ENCODE measurements at regions not wholly inside any gene's neighbourhood (a gene's known extent, or its start where the extent isn't known, plus 50 kb on each side); places are given as distances from the start of the nearest gene placed in this dataset.

DNA sequence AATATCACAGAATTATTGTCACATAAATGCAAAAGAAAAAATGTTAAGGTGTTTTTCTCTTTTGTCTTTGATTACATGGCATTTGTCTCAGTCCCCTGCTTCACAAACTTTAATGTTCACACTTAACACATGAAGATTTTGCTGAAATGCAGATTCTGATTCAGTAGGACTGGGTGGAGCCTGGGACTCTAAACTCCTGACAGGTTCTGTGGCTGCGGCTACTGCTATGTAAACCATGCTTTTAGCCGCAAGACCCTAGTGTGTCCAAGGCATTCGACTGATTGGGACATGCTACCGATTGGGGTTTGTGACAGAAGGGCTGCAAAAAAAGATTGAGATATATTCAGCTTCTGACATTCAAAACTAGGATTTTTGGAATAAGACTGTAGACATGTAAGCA, 72.6 kb upstream of the SLC35F4 start:
- no peak overlapping the region for H4K8ac ChIP-seq (ENCODE audit: low read depth in 2 of 2, low read length in 2 of 2)
- H3K27ac ChIP-seq (ENCODE audit: insufficient read depth, low read length) = no peak overlapping the region
- TF ChIP-seq MAFK (IDR thresholded peaks at IDR 0.05; ENCODE audit: low read depth, low read length) = no peak
- no peak for TF ChIP-seq BHLHE40 (IDR thresholded peaks at IDR 0.05; ENCODE audit: low read depth, low read length)
- TF ChIP-seq CEBPB (IDR thresholded peaks at IDR 0.05; ENCODE audit: low read depth, low read length) = no peak
- TF ChIP-seq USF2 (IDR thresholded peaks at IDR 0.05; ENCODE audit: low read depth, low read length) = no peak
- TF ChIP-seq, protein P1, sequence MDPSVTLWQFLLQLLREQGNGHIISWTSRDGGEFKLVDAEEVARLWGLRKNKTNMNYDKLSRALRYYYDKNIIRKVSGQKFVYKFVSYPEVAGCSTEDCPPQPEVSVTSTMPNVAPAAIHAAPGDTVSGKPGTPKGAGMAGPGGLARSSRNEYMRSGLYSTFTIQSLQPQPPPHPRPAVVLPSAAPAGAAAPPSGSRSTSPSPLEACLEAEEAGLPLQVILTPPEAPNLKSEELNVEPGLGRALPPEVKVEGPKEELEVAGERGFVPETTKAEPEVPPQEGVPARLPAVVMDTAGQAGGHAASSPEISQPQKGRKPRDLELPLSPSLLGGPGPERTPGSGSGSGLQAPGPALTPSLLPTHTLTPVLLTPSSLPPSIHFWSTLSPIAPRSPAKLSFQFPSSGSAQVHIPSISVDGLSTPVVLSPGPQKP (IDR thresholded peaks at IDR 0.05; ENCODE audit: borderline replicate concordance, low read depth, low read length) = no peak
- TF ChIP-seq NFE2L2 (IDR thresholded peaks at IDR 0.05; ENCODE audit: low read depth, low read length) = no peak
- no peak for TF ChIP-seq RAD21 (IDR thresholded peaks at IDR 0.05; ENCODE audit: low read length)
- no peak for TF ChIP-seq RCOR1 (IDR thresholded peaks at IDR 0.05; ENCODE audit: insufficient replicate concordance, low read length)
- TF ChIP-seq POLR2A (IDR thresholded peaks at IDR 0.05; ENCODE audit: low read depth, low read length) = no peak
- no peak for TF ChIP-seq CTCF (conservative IDR thresholded peaks at IDR 0.05; ENCODE audit: low read depth, low read length)
- no peak for TF ChIP-seq MAZ (IDR thresholded peaks at IDR 0.05; ENCODE audit: borderline replicate concordance, low read depth, low read length)
- TF ChIP-seq CHD1 (IDR thresholded peaks at IDR 0.05; ENCODE audit: low read depth, low read length) = no peak
- dilution Hi-C loops (cut with HindIII; ENCODE audit: low sequenced_read_pairs, unreplicated experiment) (no loop called here), intact Hi-C loops (cut with micrococcal nuclease) (no loop called here), in situ Hi-C loops (cut with MboI; ENCODE audit: low sequenced_read_pairs) (no loop called here)
- CTCF ChIA-PET = no interaction called here
- no peak overlapping the region for H2AK9ac ChIP-seq (replicated peaks; ENCODE audit: low read depth, low read length, poor library complexity)
- H3K9me3 ChIP-seq (ENCODE audit: control insufficient read depth, insufficient read depth, low read length) = no peaks in the 10 kb centered on the region
- no peak for DNase-seq
- H4K20me1 ChIP-seq (ENCODE audit: insufficient read depth, low read length) = no peaks in the 10 kb centered on the region
- no peaks in the 10 kb centered on the region for H3K79me1 ChIP-seq (ENCODE audit: low read depth in 1 of 2, low read length in 2 of 2)
- no peak overlapping the region for H4K91ac ChIP-seq (ENCODE audit: insufficient read depth, low read depth, low read length)
- H3K27me3 ChIP-seq (ENCODE audit: control insufficient read depth, insufficient read depth, low read length) = no peaks in the 10 kb centered on the region
- no peaks in the 10 kb centered on the region for H3K36me3 ChIP-seq (ENCODE audit: control insufficient read depth, insufficient read depth, low read length)
- H2AFZ ChIP-seq (replicated peaks; ENCODE audit: low read length, poor library complexity) = no peak overlapping the region
- ATAC-seq (ENCODE audit: low read depth) = no peak
- no peak overlapping the region for H3K4me2 ChIP-seq (ENCODE audit: low read depth, low read length)
- no peaks in the 10 kb centered on the region for H3K9me1 ChIP-seq (ENCODE audit: insufficient read depth, low read length)
- H2BK20ac ChIP-seq (ENCODE audit: low read depth, low read length) = no peak overlapping the region
- H2BK5ac ChIP-seq (ENCODE audit: low read depth, low read length, poor library complexity, severe bottlenecking) = no peak overlapping the region
- no peak overlapping the region for H3K18ac ChIP-seq (ENCODE audit: low read depth, low read length)
- no peaks in the 10 kb centered on the region for H3K4me1 ChIP-seq (ENCODE audit: control insufficient read depth, insufficient read depth, low read length)
- no peak overlapping the region for H3K14ac ChIP-seq (replicated peaks; ENCODE audit: low read depth, low read length)
- H3K23ac ChIP-seq (ENCODE audit: low read depth, low read length) = no peak overlapping the region
- POLR2A ChIA-PET (ENCODE audit: unreplicated experiment) = no interaction called here
- no peak overlapping the region for H3K4ac ChIP-seq (ENCODE audit: low read depth, low read length)
- no peak overlapping the region for H3K56ac ChIP-seq (ENCODE audit: extremely low read depth, insufficient read depth, low read length)
- H2AK5ac ChIP-seq (ENCODE audit: low read depth, low read length) = no peak overlapping the region
- H2BK120ac ChIP-seq (ENCODE audit: low read depth, low read length) = no peak overlapping the region
- no peak overlapping the region for H4K5ac ChIP-seq (ENCODE audit: low read depth, low read length)
- H3K4me3 ChIP-seq (ENCODE audit: insufficient read depth, low read depth, low read length) = no peak overlapping the region
- no peak overlapping the region for H3K9ac ChIP-seq (ENCODE audit: low read depth, low read length)
- 100% methylated on average over 1 of the region's 4 CpGs; no CpG with 5 or more reads in 1 of the 2 experiments for WGBS, 2 experiments (ENCODE audit: extremely low coverage in 2 of 2, insufficient read length in 1 of 2)
- no peak overlapping the region for H2BK15ac ChIP-seq (ENCODE audit: low read depth, low read length)
- no TSS peak for BruUV-seq (replicated peaks)
